ENCODE measurements at regions not wholly inside any gene's neighbourhood (a gene's known extent, or its start where the extent isn't known, plus 50 kb on each side); places are given as distances from the start of the nearest gene placed in this dataset.
"Not testable (repeated sequence)": the region's sequence is repeated elsewhere in the genome, so short reads cannot be mapped to it uniquely, and the experiment has no call there.

- H3K9ac ChIP-seq (ENCODE audit: insufficient read depth, low read length, poor library complexity, severe bottlenecking) = no peak overlapping the region
- no peak overlapping the region for H2AFZ ChIP-seq (ENCODE audit: insufficient read depth, low read depth, low read length, poor library complexity, severe bottlenecking)
- intact Hi-C loops (cut with micrococcal nuclease) = no loop called here
- H3K79me2 ChIP-seq (ENCODE audit: insufficient read depth, low read length) = no peaks in the 10 kb centered on the region
- H3K9me3 ChIP-seq (replicated peaks in 1 of 2; ENCODE audit: control insufficient read depth in 1 of 2, insufficient read depth in 1 of 2, low read length in 2 of 2) = peaks cover 2 to 20% of the 10 kb centered on the region in 2 donors
- no peak for TF ChIP-seq CTCF (IDR thresholded peaks at IDR 0.05)
- H3K36me3 Mint-ChIP-seq = no peaks in the 10 kb centered on the region
- no peaks in the 10 kb centered on the region for H3K36me3 ChIP-seq (replicated peaks in 1 of 2; ENCODE audit: control insufficient read depth in 1 of 2, insufficient read depth in 2 of 2, low read length in 2 of 2)
- no peaks in the 10 kb centered on the region for H3K4me1 ChIP-seq (ENCODE audit: control insufficient read depth in 1 of 2, insufficient read depth in 2 of 2, low read length in 2 of 2)
- no peaks in the 10 kb centered on the region for H4K20me1 ChIP-seq (ENCODE audit: insufficient read depth, low read length)
- H3K4me3 ChIP-seq (replicated peaks in 1 of 3; ENCODE audit: low read depth in 2 of 3, low read length in 3 of 3) = no peak overlapping the region
- H3K4me2 ChIP-seq (replicated peaks; ENCODE audit: extremely low read depth, low read length, poor library complexity, severe bottlenecking) = no peak overlapping the region
- peaks cover 3 to 17% (median 6%) of the 10 kb centered on the region in 7 donors for H3K9me3 Mint-ChIP-seq
- H3K4me3 Mint-ChIP-seq = no peak overlapping the region
- no peak for DNase-seq
- H3K4me1 Mint-ChIP-seq = no peaks in the 10 kb centered on the region
- no peak overlapping the region for H3K27ac ChIP-seq (ENCODE audit: low read depth in 1 of 2, low read length in 2 of 2)
- H3K27me3 Mint-ChIP-seq (ENCODE audit: low read depth in 3 of 3) = no peaks in the 10 kb centered on the region
- no peaks in the 10 kb centered on the region for H3K27me3 ChIP-seq (ENCODE audit: control insufficient read depth in 2 of 2, insufficient read depth in 2 of 2, low read length in 2 of 2)
- no peak overlapping the region for H3K27ac Mint-ChIP-seq
- 89% methylated on average over 6 of the region's 7 CpGs for WGBS (ENCODE audit: insufficient coverage)
Observed at GRCh38 chr10:37067576-37067975, 57.8 kb upstream of the ANKRD30A start.

- H3K4me3 Mint-ChIP-seq; intact Hi-C loops (cut with micrococcal nuclease): not testable (repeated sequence)
- 95% methylated on average over 4 of the region's 16 CpGs for WGBS (ENCODE audit: insufficient coverage)
Observed at GRCh38 chr10:37062296-37062695, 63.1 kb upstream of the ANKRD30A start.

More at GRCh38 chr10:37062296-37062695, 63.1 kb upstream of the ANKRD30A start:
- H3K4me3 ChIP-seq (replicated peaks in 1 of 3; ENCODE audit: low read depth in 2 of 3, low read length in 3 of 3); H3K27ac Mint-ChIP-seq; H4K20me1 ChIP-seq (ENCODE audit: insufficient read depth, low read length); H2AFZ ChIP-seq (ENCODE audit: insufficient read depth, low read depth, low read length, poor library complexity, severe bottlenecking); H3K36me3 Mint-ChIP-seq; H3K4me1 ChIP-seq (ENCODE audit: control insufficient read depth in 1 of 2, insufficient read depth in 2 of 2, low read length in 2 of 2); H3K79me2 ChIP-seq (ENCODE audit: insufficient read depth, low read length); H3K27ac ChIP-seq (ENCODE audit: low read depth in 1 of 2, low read length in 2 of 2); H3K4me2 ChIP-seq (replicated peaks; ENCODE audit: extremely low read depth, low read length, poor library complexity, severe bottlenecking); H3K4me1 Mint-ChIP-seq; H3K27me3 ChIP-seq (ENCODE audit: control insufficient read depth in 2 of 2, insufficient read depth in 2 of 2, low read length in 2 of 2); H3K27me3 Mint-ChIP-seq (ENCODE audit: low read depth in 3 of 3); H3K36me3 ChIP-seq (replicated peaks in 1 of 2; ENCODE audit: control insufficient read depth in 1 of 2, insufficient read depth in 2 of 2, low read length in 2 of 2); H3K9ac ChIP-seq (ENCODE audit: insufficient read depth, low read length, poor library complexity, severe bottlenecking); DNase-seq: not testable (repeated sequence)
- peaks cover 11 to 27% of the 10 kb centered on the region in 2 donors for H3K9me3 ChIP-seq (replicated peaks in 1 of 2; ENCODE audit: control insufficient read depth in 1 of 2, insufficient read depth in 1 of 2, low read length in 2 of 2)
- peaks cover 0 to 13% (median 8%) of the 10 kb centered on the region in 7 donors for H3K9me3 Mint-ChIP-seq
